ENCODE measurements at regions not wholly inside any gene's neighbourhood (a gene's known extent, or its start where the extent isn't known, plus 50 kb on each side); places are given as distances from the start of the nearest gene placed in this dataset.
A peak's percentile ranks its signal among the peaks of the same experiment; 100 is the strongest.

GRCh38 chr22:22783575-22783974 lies 104.0 kb upstream of the IGLL5 start:
- TF ChIP-seq CTCF (IDR thresholded peaks at IDR 0.05; ENCODE audit: low read depth, low read length) = no peak
- in situ Hi-C loops (cut with HindIII; ENCODE audit: low sequenced_read_pairs) = no loop called here
- no peak for DNase-seq (ENCODE audit: low read depth, low spot score)
- no peak overlapping the region for H3K4me3 ChIP-seq (ENCODE audit: low read depth, low read length)

DNA sequence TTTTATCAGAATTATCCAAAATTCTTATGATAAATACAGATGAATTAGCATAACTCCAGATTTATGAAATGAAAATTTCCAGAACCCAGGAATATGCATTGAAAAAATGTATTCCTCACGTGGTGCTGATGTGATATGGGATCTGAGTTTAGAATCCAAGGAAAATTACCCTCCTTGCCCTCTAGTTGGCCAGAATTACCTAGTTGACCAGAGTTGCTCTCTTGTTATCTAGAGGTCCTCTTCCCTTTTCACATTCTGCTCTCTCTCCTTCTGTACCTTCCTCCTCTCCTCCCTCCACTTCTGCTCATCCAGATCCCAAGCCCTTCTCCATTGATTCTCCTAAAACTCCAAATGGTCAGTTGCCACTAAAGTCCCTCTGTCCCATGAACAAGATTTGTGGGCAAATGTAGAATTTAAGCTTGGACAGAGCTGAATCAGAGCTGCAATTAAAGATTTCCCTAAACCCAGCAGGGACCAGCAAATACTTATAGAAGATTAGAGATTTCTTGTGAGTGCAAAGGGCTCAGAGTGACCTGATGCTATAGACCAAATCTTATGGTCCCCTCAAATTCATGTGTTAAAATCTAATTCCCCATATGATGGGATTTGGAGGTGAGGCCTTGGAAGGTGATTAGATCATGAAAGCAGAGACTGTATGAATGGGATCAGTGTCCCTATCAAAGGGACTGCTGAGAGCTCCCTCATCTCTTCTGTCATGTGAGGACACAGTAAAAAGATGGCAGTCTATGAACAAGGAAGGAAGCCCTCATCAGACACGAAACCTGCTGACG lies 103.2 kb upstream of the IGLL5 start:
- no peak for TF ChIP-seq CTCF (IDR thresholded peaks at IDR 0.05; ENCODE audit: low read depth, low read length)
- H3K4me3 ChIP-seq (ENCODE audit: low read depth, low read length) = no peak overlapping the region
- no peak for DNase-seq (ENCODE audit: low read depth, low spot score)
- in situ Hi-C loops (cut with HindIII; ENCODE audit: low sequenced_read_pairs) = no loop called here

DNA sequence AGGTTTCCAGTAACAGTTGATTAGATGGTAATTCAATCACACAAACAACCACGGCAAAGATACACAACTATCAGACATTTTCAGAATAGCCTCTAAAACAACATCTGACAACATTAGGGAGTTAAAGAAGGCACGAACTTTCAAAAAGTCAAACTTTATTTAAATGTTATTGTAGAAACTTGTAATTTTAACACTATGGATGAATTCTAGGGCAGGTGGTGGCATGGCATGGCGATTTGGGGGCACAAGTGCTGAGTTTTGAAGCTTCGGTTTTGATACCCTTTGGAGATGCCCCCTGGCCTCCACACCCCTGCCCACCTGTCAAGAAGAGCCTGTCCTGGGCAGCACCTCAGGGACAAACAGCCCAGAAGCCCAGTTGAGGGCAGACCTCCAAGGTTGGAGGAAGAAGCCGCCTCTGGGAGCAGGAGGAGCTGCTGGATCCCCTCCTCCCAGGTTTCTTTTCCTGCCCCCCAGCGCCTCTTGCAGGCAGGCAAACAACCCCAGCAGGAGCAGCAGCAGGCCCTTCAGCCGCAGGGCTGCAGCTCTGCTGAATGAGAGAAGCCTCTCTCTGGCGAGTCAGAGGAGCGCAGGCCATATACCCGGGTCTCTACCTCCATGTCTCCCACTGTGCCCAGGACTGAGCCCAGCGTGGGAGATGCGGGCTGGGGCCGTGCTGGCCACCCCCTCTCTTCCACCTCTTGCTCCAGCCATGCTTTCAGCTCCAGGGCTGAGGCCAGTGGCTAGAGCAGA lies 102.1 kb upstream of the IGLL5 start:
- no peak overlapping the region for H3K4me3 ChIP-seq (ENCODE audit: low read depth, low read length)
- in situ Hi-C loops (cut with HindIII; ENCODE audit: low sequenced_read_pairs) = no loop called here
- no peak for DNase-seq (ENCODE audit: low read depth, low spot score)
- TF ChIP-seq CTCF (IDR thresholded peaks at IDR 0.05; ENCODE audit: low read depth, low read length) = no peak

- no peak for TF ChIP-seq CTCF (IDR thresholded peaks at IDR 0.05; ENCODE audit: low read depth, low read length)
- no peak overlapping the region for H3K4me3 ChIP-seq (ENCODE audit: low read depth, low read length)
- in situ Hi-C loops (cut with HindIII; ENCODE audit: low sequenced_read_pairs) = no loop called here
- DNase-seq (ENCODE audit: low read depth, low spot score) = no peak
Measured at GRCh38 chr22:22786301-22787115, 101.1 kb upstream of the IGLL5 start.

- in situ Hi-C loops (cut with HindIII; ENCODE audit: low sequenced_read_pairs) = no loop called here
- TF ChIP-seq CTCF (IDR thresholded peaks at IDR 0.05; ENCODE audit: low read depth, low read length) = no peak
- no peak overlapping the region for H3K4me3 ChIP-seq (ENCODE audit: low read depth, low read length)
- no peak for DNase-seq (ENCODE audit: low read depth, low spot score)
Measured at GRCh38 chr22:22787151-22787550, 100.5 kb upstream of the IGLL5 start.

- H3K4me3 ChIP-seq (ENCODE audit: low read depth, low read length) = no peak overlapping the region
- peak; percentile 11 for DNase-seq (ENCODE audit: low read depth, low spot score)
- in situ Hi-C loops (cut with HindIII; ENCODE audit: low sequenced_read_pairs) = no loop called here
- peak; percentile 88 for TF ChIP-seq CTCF (IDR thresholded peaks at IDR 0.05; ENCODE audit: low read depth, low read length)
Measured at GRCh38 chr22:22787786-22788459, 99.7 kb upstream of the IGLL5 start.
